GM10266 (cell line): ENCODE measurements at regions not wholly inside any gene's neighbourhood (a gene's known extent, or its start where the extent isn't known, plus 50 kb on each side); places are given as distances from the start of the nearest gene placed in this dataset.

ENCODE experiments used
- DNase-seq: peaks from one replicate; pipeline ENCODE4 v3.0.0; 2012; ENCODE audit errors: extremely low spot score
- TF ChIP-seq, protein P1 (sequence below): IDR thresholded peaks from 2 replicates; pipeline ENCODE4 v1.5.1; 2012; ENCODE audit warnings: mild to moderate bottlenecking, low read depth; ENCODE audit not compliant: control insufficient read depth, insufficient read depth; ENCODE audit errors: missing control alignments

DNA sequence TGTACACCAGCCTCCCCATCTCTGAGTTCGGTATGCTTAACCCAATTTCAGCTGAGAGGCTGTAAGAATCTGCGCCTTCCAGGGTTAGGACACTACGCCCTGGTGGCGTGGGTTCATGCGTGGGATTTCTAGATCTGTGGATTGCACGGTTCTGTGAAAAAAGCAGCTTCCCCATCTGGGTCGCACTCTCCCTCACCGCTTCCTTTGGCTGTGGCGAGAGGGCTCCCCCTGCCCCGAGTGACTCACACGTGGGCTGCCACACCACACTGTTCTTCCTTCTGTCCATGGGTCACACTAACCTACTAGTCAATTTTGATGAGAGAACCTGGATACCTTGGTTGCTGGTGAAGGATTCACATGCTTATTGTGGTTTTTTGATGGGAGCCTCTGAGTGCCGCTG is 256.0 kb upstream of the MAF start:
- TF ChIP-seq, protein P1, sequence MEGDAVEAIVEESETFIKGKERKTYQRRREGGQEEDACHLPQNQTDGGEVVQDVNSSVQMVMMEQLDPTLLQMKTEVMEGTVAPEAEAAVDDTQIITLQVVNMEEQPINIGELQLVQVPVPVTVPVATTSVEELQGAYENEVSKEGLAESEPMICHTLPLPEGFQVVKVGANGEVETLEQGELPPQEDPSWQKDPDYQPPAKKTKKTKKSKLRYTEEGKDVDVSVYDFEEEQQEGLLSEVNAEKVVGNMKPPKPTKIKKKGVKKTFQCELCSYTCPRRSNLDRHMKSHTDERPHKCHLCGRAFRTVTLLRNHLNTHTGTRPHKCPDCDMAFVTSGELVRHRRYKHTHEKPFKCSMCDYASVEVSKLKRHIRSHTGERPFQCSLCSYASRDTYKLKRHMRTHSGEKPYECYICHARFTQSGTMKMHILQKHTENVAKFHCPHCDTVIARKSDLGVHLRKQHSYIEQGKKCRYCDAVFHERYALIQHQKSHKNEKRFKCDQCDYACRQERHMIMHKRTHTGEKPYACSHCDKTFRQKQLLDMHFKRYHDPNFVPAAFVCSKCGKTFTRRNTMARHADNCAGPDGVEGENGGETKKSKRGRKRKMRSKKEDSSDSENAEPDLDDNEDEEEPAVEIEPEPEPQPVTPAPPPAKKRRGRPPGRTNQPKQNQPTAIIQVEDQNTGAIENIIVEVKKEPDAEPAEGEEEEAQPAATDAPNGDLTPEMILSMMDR, result no peak
- DNase-seq, result no peak

DNA sequence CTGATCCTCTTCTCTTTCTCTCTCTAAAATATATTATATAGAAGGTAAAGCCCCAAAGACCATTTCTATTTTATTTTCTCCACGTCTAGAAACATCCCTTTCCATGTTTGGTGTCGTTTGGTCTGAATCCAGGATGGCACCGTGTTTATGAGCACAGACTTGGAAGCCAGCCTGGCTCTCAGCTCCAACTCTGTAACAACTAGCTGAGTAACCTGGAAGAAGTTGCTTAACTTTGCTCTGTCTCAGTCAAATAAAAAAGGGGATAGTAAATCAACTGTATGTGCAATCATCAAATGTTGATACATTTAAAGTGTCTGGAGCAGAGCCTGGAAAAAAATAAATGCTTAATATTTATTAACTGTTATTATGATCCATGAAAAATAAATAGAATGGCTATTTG is 249.8 kb upstream of the MAF start:
- DNase-seq, result no peak

GRCh38 chr16:79849119-79849518 is 248.6 kb upstream of the MAF start:
- TF ChIP-seq, protein P1, result no peak
- DNase-seq, result no peak

More for the DNA sequence above, 249.8 kb upstream of the MAF start:
- TF ChIP-seq, protein P1, result no peak

DNA sequence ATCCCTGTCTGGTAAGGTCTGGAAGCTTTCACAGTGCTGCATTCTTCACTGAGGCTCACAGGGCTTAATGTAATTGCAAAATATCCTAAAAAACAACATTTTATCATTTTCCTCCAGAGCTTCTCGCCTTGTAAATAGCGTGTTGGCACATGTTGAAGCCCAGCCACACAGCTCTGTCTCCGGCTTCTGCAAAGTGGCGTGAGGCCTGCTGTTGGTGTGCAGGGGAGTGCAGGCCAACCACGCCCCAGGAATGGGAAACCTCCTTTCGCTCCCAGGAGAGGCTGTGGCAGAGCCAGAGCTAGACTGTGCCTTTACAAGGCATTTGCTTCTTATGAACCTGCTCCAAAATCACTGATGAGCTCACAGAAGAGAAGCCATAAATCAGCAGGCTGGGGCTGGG is 248.2 kb upstream of the MAF start:
- TF ChIP-seq, protein P1, result no peak
- DNase-seq, result no peak

GRCh38 chr16:79847569-79847968 is 247.0 kb upstream of the MAF start:
- DNase-seq, result no peak
- TF ChIP-seq, protein P1, result no peak

GRCh38 chr16:79847101-79847500 is 246.6 kb upstream of the MAF start:
- DNase-seq, result no peak
- TF ChIP-seq, protein P1, result no peak

GRCh38 chr16:79845734-79846135 is 245.2 kb upstream of the MAF start:
- DNase-seq, result no peak
- TF ChIP-seq, protein P1, result no peak
